ENCODE measurements at regions not wholly inside any gene's neighbourhood (a gene's known extent, or its start where the extent isn't known, plus 50 kb on each side); places are given as distances from the start of the nearest gene placed in this dataset.

GRCh38 chr11:25576320-25576719 is 755.6 kb upstream of the ANO3 start:
- TF ChIP-seq CTCF (IDR thresholded peaks at IDR 0.05; ENCODE audit: insufficient read depth, low read length) (no peak), REST (IDR thresholded peaks at IDR 0.05; ENCODE audit: insufficient replicate concordance, low read depth) (no peak)
